Activated T-helper 17 cell treated with anti-CD3 and anti-CD28 coated beads, Interleukin-2, amount 50 U/mL, for 72 hours (primary cell): ENCODE measurements at regions not wholly inside any gene's neighbourhood (a gene's known extent, or its start where the extent isn't known, plus 50 kb on each side); places are given as distances from the start of the nearest gene placed in this dataset.

ENCODE experiments used
- ATAC-seq: fragments of 150-1000 bp; cut with Tn5 transposase; replicated peaks from 2 replicates; pipeline ENCODE4 v1.10.0; 2021; ENCODE audit warnings: mild to moderate bottlenecking, moderate library complexity
- H3K27ac Mint-ChIP-seq: one replicate; pipeline ENCODE4 v1.8.0; 2022; ENCODE audit warnings: mixed read lengths
- H3K27me3 Mint-ChIP-seq: one replicate; pipeline ENCODE4 v1.8.0; 2022; ENCODE audit warnings: mixed read lengths
- H3K36me3 Mint-ChIP-seq: one replicate; pipeline ENCODE4 v1.8.0; 2022; ENCODE audit warnings: low read depth, mild to moderate bottlenecking, mixed read lengths
- H3K4me1 Mint-ChIP-seq: one replicate; pipeline ENCODE4 v1.8.0; 2022; ENCODE audit warnings: mixed read lengths
- H3K4me3 Mint-ChIP-seq: one replicate; pipeline ENCODE4 v1.8.0; 2022; ENCODE audit warnings: mild to moderate bottlenecking, mixed read lengths
- H3K9me3 Mint-ChIP-seq: one replicate; pipeline ENCODE4 v1.8.0; 2022; ENCODE audit warnings: mixed read lengths

DNA sequence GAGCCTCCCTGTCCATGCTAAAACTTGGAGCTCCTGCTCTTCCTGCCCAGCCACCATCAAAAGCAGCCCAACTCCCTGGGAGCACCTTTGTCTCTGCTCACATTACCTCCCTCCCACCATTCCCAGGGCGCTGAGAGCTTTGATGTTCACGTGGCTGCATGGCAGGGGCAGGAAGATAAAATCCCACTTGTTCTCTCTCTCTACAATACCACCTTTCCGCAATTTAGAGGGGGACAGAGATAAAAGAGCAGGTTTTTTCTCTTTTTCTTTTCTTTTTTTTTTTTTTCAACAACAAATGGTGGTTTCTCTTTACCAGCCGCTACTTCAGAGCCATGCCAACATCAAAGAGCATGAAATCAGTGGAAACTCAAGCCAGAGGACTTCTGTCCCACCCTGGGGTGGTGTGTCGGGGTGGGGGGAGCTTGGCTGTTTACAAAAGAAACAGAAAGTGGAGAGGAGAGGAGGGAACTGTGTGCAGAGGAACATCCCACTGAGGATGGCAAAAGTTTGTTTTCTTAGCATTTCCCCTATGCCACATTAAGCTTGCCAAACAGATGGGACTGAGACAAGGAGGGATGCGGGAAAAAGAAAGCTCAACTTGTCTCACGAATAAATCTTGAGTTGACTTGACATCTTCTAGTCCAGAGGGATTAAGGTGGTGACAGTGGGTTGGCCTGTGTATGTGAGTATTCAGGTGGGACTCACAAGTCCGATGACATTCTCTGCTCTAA, 103.7 kb upstream of the NUDT4 start:
- no peak overlapping the region for H3K4me3 Mint-ChIP-seq

DNA sequence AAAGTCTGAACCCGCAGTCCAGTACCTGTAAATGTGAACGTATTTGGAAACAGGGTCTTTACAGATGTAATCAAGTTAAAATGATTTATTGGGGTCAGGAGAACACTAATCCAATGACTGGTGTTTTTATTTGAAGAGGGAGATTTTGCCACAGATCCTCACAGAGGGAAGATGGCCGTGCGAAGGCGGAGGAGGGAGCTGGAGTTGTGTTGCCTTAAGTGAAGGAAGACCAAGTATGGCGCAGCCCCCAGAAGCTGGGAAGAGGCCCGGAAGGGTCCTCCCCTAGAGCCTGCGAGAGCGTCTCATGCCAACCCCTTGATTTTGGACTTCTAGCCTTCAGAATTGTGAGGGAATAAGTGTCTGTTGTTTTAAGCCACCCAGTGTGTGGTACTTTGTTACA, 102.8 kb upstream of the NUDT4 start:
- Mint-ChIP-seq H3K9me3 (no peaks in the 10 kb centered on the region), H3K27ac (no peak overlapping the region), H3K4me1 (no peaks in the 10 kb centered on the region), H3K27me3 (no peaks in the 10 kb centered on the region), H3K36me3 (no peaks in the 10 kb centered on the region), H3K4me3 (no peak overlapping the region)
- ATAC-seq, result no peak

More for the DNA sequence above, 103.7 kb upstream of the NUDT4 start:
- Mint-ChIP-seq H3K4me1 (no peaks in the 10 kb centered on the region), H3K27me3 (no peaks in the 10 kb centered on the region), H3K36me3 (no peaks in the 10 kb centered on the region), H3K9me3 (no peaks in the 10 kb centered on the region), H3K27ac (no peak overlapping the region)
- no peak for ATAC-seq

DNA sequence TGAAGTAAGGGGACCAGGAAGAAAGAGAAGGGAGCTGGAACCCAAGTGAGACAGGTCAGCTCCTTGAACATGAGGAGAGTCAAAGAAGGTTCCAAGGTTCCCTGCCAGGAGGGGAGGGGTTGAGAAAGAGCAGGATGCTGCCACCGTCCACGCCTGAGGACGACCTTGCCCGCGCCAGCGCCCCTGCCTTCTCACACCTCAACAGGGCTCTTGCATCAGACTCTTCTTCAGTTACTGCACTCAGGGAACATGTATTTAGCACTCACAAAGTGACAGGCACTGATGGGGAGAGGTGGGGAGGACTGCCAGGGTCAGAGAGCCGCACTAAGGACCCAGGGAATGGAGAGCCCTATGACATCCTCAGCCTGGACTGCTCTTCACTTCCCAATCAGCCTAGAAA, 102.1 kb upstream of the NUDT4 start:
- H3K27me3 Mint-ChIP-seq, result no peaks in the 10 kb centered on the region
- no peak overlapping the region for H3K4me3 Mint-ChIP-seq
- no peaks in the 10 kb centered on the region for H3K9me3 Mint-ChIP-seq
- no peaks in the 10 kb centered on the region for H3K4me1 Mint-ChIP-seq
- H3K27ac Mint-ChIP-seq, result no peak overlapping the region
- H3K36me3 Mint-ChIP-seq, result no peaks in the 10 kb centered on the region
- ATAC-seq, result no peak

GRCh38 chr12:93279565-93280412, 97.9 kb upstream of the NUDT4 start:
- no peaks in the 10 kb centered on the region for H3K9me3 Mint-ChIP-seq
- ATAC-seq, result no peak
- H3K36me3 Mint-ChIP-seq, result no peaks in the 10 kb centered on the region
- H3K27ac Mint-ChIP-seq, result no peak overlapping the region
- H3K27me3 Mint-ChIP-seq, result no peaks in the 10 kb centered on the region
- no peaks in the 10 kb centered on the region for H3K4me1 Mint-ChIP-seq
- no peak overlapping the region for H3K4me3 Mint-ChIP-seq

GRCh38 chr12:93287149-93287548, 90.6 kb upstream of the NUDT4 start:
- Mint-ChIP-seq H3K9me3 (no peaks in the 10 kb centered on the region), H3K27me3 (no peaks in the 10 kb centered on the region), H3K36me3 (no peaks in the 10 kb centered on the region), H3K27ac (no peak overlapping the region), H3K4me3 (no peak overlapping the region), H3K4me1 (no peaks in the 10 kb centered on the region)
- ATAC-seq, result no peak

GRCh38 chr12:93288626-93289025, 89.1 kb upstream of the NUDT4 start:
- Mint-ChIP-seq H3K36me3 (no peaks in the 10 kb centered on the region), H3K27ac (no peak overlapping the region), H3K9me3 (no peaks in the 10 kb centered on the region), H3K4me3 (no peak overlapping the region), H3K27me3 (no peaks in the 10 kb centered on the region), H3K4me1 (no peaks in the 10 kb centered on the region)
- ATAC-seq, result no peak

GRCh38 chr12:93290391-93290790, 87.3 kb upstream of the NUDT4 start:
- Mint-ChIP-seq H3K27me3 (no peaks in the 10 kb centered on the region), H3K36me3 (no peaks in the 10 kb centered on the region), H3K4me1 (no peaks in the 10 kb centered on the region), H3K4me3 (no peak overlapping the region), H3K27ac (no peak overlapping the region), H3K9me3 (no peaks in the 10 kb centered on the region)
- no peak for ATAC-seq

GRCh38 chr12:93292213-93292612, 85.5 kb upstream of the NUDT4 start:
- Mint-ChIP-seq H3K27ac (no peak overlapping the region), H3K4me3 (no peak overlapping the region), H3K9me3 (no peaks in the 10 kb centered on the region), H3K36me3 (no peaks in the 10 kb centered on the region), H3K27me3 (no peaks in the 10 kb centered on the region), H3K4me1 (no peaks in the 10 kb centered on the region)
- no peak for ATAC-seq

- ATAC-seq, result no peak
- Mint-ChIP-seq H3K36me3 (no peaks in the 10 kb centered on the region), H3K4me3 (no peak overlapping the region), H3K27me3 (no peaks in the 10 kb centered on the region), H3K27ac (no peak overlapping the region), H3K9me3 (no peaks in the 10 kb centered on the region), H3K4me1 (no peaks in the 10 kb centered on the region)
Observed at GRCh38 chr12:93292731-93293566, 84.8 kb upstream of the NUDT4 start.

DNA sequence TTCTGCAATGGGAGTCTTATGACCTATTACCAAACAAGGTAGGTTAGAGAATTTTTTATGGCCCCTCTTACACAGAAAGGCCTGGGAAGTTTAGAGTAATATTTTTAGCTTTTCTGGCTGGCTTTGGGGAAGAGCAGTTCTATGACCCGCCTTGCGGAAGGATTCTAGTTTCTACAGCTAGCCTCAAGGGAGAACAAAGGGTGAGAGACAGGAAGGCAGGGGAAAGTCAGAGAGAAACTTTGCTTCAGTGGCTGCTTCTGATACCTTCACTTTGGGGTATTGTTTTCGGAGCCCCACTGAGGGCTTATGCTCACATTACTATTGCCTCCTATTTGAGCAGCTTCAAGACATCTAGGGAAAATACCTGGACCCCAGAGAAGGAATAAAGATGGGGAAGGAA, 80.7 kb upstream of the NUDT4 start:
- no peak overlapping the region for H3K27ac Mint-ChIP-seq
- no peaks in the 10 kb centered on the region for H3K36me3 Mint-ChIP-seq
- ATAC-seq, result no peak
- no peaks in the 10 kb centered on the region for H3K4me1 Mint-ChIP-seq
- H3K9me3 Mint-ChIP-seq, result no peaks in the 10 kb centered on the region
- no peak overlapping the region for H3K4me3 Mint-ChIP-seq
- H3K27me3 Mint-ChIP-seq, result no peaks in the 10 kb centered on the region

DNA sequence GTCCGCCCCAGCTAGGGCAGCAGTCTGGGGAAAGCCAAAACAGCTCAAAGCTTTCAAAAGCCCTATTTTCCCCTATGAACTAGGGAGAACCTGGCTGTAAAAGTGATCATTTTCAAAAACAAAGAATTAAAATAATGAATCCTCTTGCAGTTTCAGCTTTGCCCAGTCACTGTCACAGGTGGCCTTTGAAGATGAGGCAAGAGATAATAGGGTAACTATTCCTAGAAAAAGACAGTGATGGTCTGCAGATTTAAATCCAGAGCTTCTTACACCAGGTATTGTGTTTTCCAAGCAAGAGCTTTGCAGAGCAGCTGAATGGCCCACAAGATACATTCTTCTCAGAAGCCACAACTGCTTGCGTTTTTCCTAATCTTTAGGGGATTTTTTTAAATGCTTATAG, 80.2 kb upstream of the NUDT4 start:
- Mint-ChIP-seq H3K27me3 (no peaks in the 10 kb centered on the region), H3K9me3 (no peaks in the 10 kb centered on the region), H3K4me1 (no peaks in the 10 kb centered on the region), H3K4me3 (no peak overlapping the region), H3K36me3 (no peaks in the 10 kb centered on the region), H3K27ac (no peak overlapping the region)
- ATAC-seq, result no peak

- Mint-ChIP-seq H3K9me3 (no peaks in the 10 kb centered on the region), H3K4me3 (no peak overlapping the region), H3K4me1 (no peaks in the 10 kb centered on the region), H3K27ac (no peak overlapping the region), H3K27me3 (no peaks in the 10 kb centered on the region), H3K36me3 (no peaks in the 10 kb centered on the region)
- no peak for ATAC-seq
Observed at GRCh38 chr12:93299262-93299846, 78.4 kb upstream of the NUDT4 start.

- H3K9me3 Mint-ChIP-seq, result no peaks in the 10 kb centered on the region
- H3K4me3 Mint-ChIP-seq, result no peak overlapping the region
- H3K4me1 Mint-ChIP-seq, result no peaks in the 10 kb centered on the region
- H3K27me3 Mint-ChIP-seq, result no peaks in the 10 kb centered on the region
- no peak for ATAC-seq
- H3K27ac Mint-ChIP-seq, result no peak overlapping the region
- H3K36me3 Mint-ChIP-seq, result no peaks in the 10 kb centered on the region
Observed at GRCh38 chr12:93300611-93301021, 77.1 kb upstream of the NUDT4 start.
